ENCODE measurements at regions not wholly inside any gene's neighbourhood (a gene's known extent, or its start where the extent isn't known, plus 50 kb on each side); places are given as distances from the start of the nearest gene placed in this dataset.

DNA sequence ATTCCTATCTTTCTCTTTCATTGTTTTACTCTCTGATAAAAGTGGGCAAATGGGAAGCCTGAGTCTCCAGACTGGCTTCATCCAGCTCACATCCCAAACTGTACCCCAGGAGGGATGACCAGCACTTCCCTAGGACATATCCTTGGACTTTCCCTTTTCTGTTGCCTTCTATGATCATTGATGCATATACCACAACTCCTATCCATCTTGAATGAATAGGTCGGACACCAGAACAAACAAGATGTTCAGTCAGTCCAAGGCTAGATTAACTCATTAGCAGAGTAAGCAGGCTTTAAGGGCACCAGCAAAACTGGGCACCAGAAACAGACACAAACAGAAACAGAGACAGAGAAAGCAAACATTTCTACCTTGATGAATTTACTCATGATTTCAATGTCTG is 159.1 kb upstream of the RGMB start:
- TF ChIP-seq, protein P1, sequence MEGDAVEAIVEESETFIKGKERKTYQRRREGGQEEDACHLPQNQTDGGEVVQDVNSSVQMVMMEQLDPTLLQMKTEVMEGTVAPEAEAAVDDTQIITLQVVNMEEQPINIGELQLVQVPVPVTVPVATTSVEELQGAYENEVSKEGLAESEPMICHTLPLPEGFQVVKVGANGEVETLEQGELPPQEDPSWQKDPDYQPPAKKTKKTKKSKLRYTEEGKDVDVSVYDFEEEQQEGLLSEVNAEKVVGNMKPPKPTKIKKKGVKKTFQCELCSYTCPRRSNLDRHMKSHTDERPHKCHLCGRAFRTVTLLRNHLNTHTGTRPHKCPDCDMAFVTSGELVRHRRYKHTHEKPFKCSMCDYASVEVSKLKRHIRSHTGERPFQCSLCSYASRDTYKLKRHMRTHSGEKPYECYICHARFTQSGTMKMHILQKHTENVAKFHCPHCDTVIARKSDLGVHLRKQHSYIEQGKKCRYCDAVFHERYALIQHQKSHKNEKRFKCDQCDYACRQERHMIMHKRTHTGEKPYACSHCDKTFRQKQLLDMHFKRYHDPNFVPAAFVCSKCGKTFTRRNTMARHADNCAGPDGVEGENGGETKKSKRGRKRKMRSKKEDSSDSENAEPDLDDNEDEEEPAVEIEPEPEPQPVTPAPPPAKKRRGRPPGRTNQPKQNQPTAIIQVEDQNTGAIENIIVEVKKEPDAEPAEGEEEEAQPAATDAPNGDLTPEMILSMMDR (IDR thresholded peaks at IDR 0.05; ENCODE audit: insufficient read depth, low read length), result no peak
- TF ChIP-seq POLR2AphosphoS5 (IDR thresholded peaks at IDR 0.05; ENCODE audit: low read depth) (no peak), GABPA (IDR thresholded peaks at IDR 0.05; ENCODE audit: low read depth) (no peak), SPI1 (IDR thresholded peaks at IDR 0.05; ENCODE audit: borderline replicate concordance, low read depth) (no peak)
- TF ChIP-seq, protein P2, sequence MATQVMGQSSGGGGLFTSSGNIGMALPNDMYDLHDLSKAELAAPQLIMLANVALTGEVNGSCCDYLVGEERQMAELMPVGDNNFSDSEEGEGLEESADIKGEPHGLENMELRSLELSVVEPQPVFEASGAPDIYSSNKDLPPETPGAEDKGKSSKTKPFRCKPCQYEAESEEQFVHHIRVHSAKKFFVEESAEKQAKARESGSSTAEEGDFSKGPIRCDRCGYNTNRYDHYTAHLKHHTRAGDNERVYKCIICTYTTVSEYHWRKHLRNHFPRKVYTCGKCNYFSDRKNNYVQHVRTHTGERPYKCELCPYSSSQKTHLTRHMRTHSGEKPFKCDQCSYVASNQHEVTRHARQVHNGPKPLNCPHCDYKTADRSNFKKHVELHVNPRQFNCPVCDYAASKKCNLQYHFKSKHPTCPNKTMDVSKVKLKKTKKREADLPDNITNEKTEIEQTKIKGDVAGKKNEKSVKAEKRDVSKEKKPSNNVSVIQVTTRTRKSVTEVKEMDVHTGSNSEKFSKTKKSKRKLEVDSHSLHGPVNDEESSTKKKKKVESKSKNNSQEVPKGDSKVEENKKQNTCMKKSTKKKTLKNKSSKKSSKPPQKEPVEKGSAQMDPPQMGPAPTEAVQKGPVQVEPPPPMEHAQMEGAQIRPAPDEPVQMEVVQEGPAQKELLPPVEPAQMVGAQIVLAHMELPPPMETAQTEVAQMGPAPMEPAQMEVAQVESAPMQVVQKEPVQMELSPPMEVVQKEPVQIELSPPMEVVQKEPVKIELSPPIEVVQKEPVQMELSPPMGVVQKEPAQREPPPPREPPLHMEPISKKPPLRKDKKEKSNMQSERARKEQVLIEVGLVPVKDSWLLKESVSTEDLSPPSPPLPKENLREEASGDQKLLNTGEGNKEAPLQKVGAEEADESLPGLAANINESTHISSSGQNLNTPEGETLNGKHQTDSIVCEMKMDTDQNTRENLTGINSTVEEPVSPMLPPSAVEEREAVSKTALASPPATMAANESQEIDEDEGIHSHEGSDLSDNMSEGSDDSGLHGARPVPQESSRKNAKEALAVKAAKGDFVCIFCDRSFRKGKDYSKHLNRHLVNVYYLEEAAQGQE (IDR thresholded peaks at IDR 0.05; ENCODE audit: insufficient replicate concordance, low read depth), result no peak
